Prostate gland (tissue), 2 donors: ENCODE measurements at regions not wholly inside any gene's neighbourhood (a gene's known extent, or its start where the extent isn't known, plus 50 kb on each side); places are given as distances from the start of the nearest gene placed in this dataset.
"Not testable (repeated sequence)": the region's sequence is repeated elsewhere in the genome, so short reads cannot be mapped to it uniquely, and the experiment has no call there.

ENCODE experiments used
- DNase-seq: peaks from one replicate; pipeline ENCODE4 v3.0.0-alpha.2; 2019; ENCODE audit warnings: low spot score
- H3K27ac ChIP-seq, 2 donors: fragments of 200-600 bp; sonication (generic); 2 replicates each; pipeline ENCODE4 v1.5.1; 2017 to 2019
- H3K27me3 ChIP-seq: fragments of 200-600 bp; sonication (generic); replicated peaks from 2 replicates; pipeline ENCODE4 v1.5.1; 2019; ENCODE audit not compliant: insufficient read depth
- H3K36me3 ChIP-seq, 2 donors: fragments of 200-600 bp; sonication (generic); 1 replicate in 1 of 2; 2 replicates in 1 of 2; pipeline versions ENCODE4 v1.5.1 to v1.8.1; 2017 to 2019
- H3K4me1 ChIP-seq: fragments of 200-600 bp; sonication (generic); replicated peaks from 2 replicates; pipeline ENCODE4 v1.5.1; 2019
- H3K4me3 ChIP-seq, 2 donors: fragments of 200-600 bp; sonication (generic); 2 replicates each; pipeline ENCODE4 v1.5.1; 2017 to 2019
- H3K9me3 ChIP-seq: fragments of 200-600 bp; sonication (generic); 2 replicates; pipeline ENCODE4 v1.5.1; 2017
- CTCF ChIP-seq, 4 experiments: fragments of 200-600 bp in 2 of 4; fragments of 450-650 bp in 2 of 4; sonication (generic) in 2 of 4; IDR thresholded peaks; 1 replicate in 3 of 4; 2 replicates in 1 of 4; pipeline ENCODE4 v1.5.1; 2016 to 2019; ENCODE audit warnings: antibody characterized with exemption in 4 of 4, mild to moderate bottlenecking in 2 of 4, moderate library complexity in 2 of 4
- POLR2A ChIP-seq: fragments of 450-650 bp; IDR thresholded peaks from one replicate; pipeline ENCODE4 v1.6.1; 2016; ENCODE audit warnings: antibody characterized with exemption, mild to moderate bottlenecking
- POLR2AphosphoS5 ChIP-seq: sonication (generic); formaldehyde crosslinking; IDR thresholded peaks from one replicate; pipeline ENCODE4 v1.6.1; 2017; ENCODE audit warnings: antibody characterized with exemption
- WGBS: methylation state at CpG from one replicate; pipeline ENCODE4 v1.1.5; 2018; 5-methylcytosine and 5-hydroxymethylcytosine counted together
- intact Hi-C: fragments of 100-400 bp; cut with DNase I; formaldehyde crosslinking; loops from one replicate; pipeline ENCODE4 v1.14.2; 2022

GRCh38 chr5:62771341-62771740 lies 192.7 kb downstream of the LRRC70 start:
- Histone ChIP-seq H3K27me3 (no peaks in the 10 kb centered on the region), H3K36me3 (no peaks in the 10 kb centered on the region), H3K4me1 (no peaks in the 10 kb centered on the region), H3K4me3 (no peak overlapping the region), H3K9me3 (no peaks in the 10 kb centered on the region), H3K27ac (no peak overlapping the region)
- no peak for DNase-seq
- 79% methylated on average over 1 of the region's 1 CpG for WGBS
- TF ChIP-seq POLR2A (no peak), POLR2AphosphoS5 (no peak), CTCF (IDR thresholded peaks at IDR 0.05) (no peak)
- intact Hi-C loops, result no loop called here

- Histone ChIP-seq H3K36me3 (no peaks in the 10 kb centered on the region), H3K9me3 (no peaks in the 10 kb centered on the region), H3K4me3 (no peak overlapping the region), H3K4me1 (no peaks in the 10 kb centered on the region), H3K27me3 (no peaks in the 10 kb centered on the region), H3K27ac (no peak overlapping the region)
- no peak for DNase-seq
- WGBS, result 91% methylated on average over 1 of the region's 1 CpG
- TF ChIP-seq POLR2A (no peak), POLR2AphosphoS5 (no peak), CTCF (IDR thresholded peaks at IDR 0.05) (no peak)
- intact Hi-C loops, result no loop called here
Observed at GRCh38 chr5:62767650-62768049, 189.0 kb downstream of the LRRC70 start.

DNA sequence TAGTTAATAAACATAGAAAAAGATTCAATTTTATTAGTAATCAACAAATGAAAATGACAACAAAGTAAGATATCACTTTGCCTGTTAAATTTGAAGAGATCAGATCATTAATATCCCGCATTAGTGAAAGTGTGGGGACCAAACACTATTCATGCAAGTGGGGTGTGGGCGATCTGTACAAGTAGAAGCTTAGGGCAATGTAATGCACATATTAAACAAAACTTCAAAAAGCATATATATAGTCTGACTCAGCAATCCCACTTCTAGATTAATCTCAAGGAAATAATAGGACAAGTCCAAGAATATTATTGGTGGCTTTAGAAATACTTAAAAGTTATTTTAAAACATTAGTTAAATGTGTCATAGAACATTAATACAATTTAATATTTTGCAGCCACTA lies 188.5 kb downstream of the LRRC70 start:
- intact Hi-C loops, result no loop called here
- Histone ChIP-seq H3K9me3 (no peaks in the 10 kb centered on the region), H3K27me3 (no peaks in the 10 kb centered on the region), H3K4me3 (no peak overlapping the region), H3K27ac (no peak overlapping the region), H3K36me3 (no peaks in the 10 kb centered on the region), H3K4me1 (no peaks in the 10 kb centered on the region)
- TF ChIP-seq POLR2A (no peak), POLR2AphosphoS5 (no peak), CTCF (IDR thresholded peaks at IDR 0.05) (no peak)
- no peak for DNase-seq
- 96% methylated on average over 2 of the region's 2 CpGs for WGBS

DNA sequence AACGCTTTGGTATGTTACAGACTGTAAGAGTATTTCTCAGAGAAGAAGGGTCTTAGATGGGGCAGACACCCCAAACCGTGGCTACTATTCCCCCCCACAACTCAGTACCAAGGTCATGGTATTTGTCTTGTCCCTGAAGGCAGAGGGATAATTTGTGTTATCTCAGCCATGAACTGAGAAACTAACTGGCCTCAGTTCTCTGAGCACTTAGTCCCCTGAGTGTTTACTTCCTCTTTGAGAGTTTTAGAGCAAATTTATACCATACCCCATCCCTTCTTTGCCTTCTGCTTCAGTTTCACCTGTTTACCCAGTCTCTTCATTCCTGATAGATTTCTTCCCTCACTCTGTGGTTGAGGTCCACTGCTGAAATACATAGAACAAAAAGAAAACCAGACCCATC lies 183.9 kb downstream of the LRRC70 start:
- H3K27me3 ChIP-seq, result no peaks in the 10 kb centered on the region
- no peak for DNase-seq
- H3K36me3 ChIP-seq, result no peaks in the 10 kb centered on the region
- no peaks in the 10 kb centered on the region for H3K4me1 ChIP-seq
- WGBS, result 89% methylated on average over 2 of the region's 2 CpGs
- H3K9me3 ChIP-seq, result no peaks in the 10 kb centered on the region
- no peak overlapping the region for H3K4me3 ChIP-seq
- intact Hi-C loops, result no loop called here
- TF ChIP-seq CTCF (IDR thresholded peaks at IDR 0.05), result no peak
- no peak for TF ChIP-seq POLR2AphosphoS5
- no peak for TF ChIP-seq POLR2A
- no peak overlapping the region for H3K27ac ChIP-seq

GRCh38 chr5:62757686-62758085 lies 179.1 kb downstream of the LRRC70 start:
- H3K36me3 ChIP-seq, H3K27ac ChIP-seq, H3K4me1 ChIP-seq, H3K4me3 ChIP-seq, intact Hi-C loops, DNase-seq, H3K9me3 ChIP-seq, H3K27me3 ChIP-seq: not testable (repeated sequence)
- WGBS, result 97% methylated on average over 4 of the region's 4 CpGs

GRCh38 chr5:62752998-62753367 lies 174.4 kb downstream of the LRRC70 start:
- H3K27ac ChIP-seq, H3K4me3 ChIP-seq, H3K27me3 ChIP-seq, H3K4me1 ChIP-seq, H3K36me3 ChIP-seq, DNase-seq, H3K9me3 ChIP-seq, intact Hi-C loops: not testable (repeated sequence)
- 81% methylated on average over 4 of the region's 4 CpGs for WGBS

- H3K4me1 ChIP-seq, H3K36me3 ChIP-seq, H3K27me3 ChIP-seq, DNase-seq, H3K27ac ChIP-seq, H3K9me3 ChIP-seq, intact Hi-C loops, H3K4me3 ChIP-seq: not testable (repeated sequence)
- 82% methylated on average over 17 of the region's 17 CpGs for WGBS
Observed at GRCh38 chr5:62752056-62752997, 173.7 kb downstream of the LRRC70 start.
